ENCODE measurements at regions not wholly inside any gene's neighbourhood (a gene's known extent, or its start where the extent isn't known, plus 50 kb on each side); places are given as distances from the start of the nearest gene placed in this dataset.

DNA sequence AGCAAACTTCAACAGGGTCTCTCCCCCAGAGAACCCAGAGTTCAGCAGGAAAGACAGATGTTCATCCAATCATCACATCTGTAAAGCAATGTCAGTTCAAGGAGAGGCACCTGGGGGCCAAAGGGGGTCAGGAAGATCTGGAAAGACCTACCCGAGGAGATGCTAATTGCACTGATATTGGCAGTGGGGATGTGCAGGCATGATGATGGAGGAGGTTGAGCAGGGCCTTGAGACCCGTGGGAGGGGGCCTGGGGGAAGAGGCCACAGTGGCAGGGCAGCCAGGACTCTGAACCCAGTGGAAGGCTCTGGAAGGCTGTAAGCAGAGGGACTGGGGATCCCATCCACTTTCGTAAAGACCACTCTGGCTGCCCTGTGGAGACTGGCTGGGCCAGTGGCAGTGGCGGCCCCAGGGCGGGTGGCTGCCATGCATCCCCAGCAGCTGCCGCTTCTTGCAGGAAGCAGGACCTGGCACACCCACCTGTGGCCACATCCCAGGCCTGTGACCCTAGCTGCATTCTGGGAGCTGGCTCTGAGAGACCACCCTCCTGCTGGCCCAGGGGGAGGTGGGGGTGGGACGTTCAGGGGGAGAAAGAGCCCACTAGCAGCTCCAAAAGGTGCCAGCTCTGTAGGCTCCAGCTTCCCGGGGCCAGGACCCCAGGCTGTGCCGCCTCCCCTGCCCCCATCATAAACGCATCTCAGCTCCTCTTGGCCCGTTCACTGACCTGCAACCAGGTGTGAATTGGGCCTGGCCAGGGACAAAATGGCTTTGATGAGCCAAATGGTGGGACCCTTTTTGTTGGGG, 59.9 kb upstream of the FGF3 start:
- TF ChIP-seq, protein P1, sequence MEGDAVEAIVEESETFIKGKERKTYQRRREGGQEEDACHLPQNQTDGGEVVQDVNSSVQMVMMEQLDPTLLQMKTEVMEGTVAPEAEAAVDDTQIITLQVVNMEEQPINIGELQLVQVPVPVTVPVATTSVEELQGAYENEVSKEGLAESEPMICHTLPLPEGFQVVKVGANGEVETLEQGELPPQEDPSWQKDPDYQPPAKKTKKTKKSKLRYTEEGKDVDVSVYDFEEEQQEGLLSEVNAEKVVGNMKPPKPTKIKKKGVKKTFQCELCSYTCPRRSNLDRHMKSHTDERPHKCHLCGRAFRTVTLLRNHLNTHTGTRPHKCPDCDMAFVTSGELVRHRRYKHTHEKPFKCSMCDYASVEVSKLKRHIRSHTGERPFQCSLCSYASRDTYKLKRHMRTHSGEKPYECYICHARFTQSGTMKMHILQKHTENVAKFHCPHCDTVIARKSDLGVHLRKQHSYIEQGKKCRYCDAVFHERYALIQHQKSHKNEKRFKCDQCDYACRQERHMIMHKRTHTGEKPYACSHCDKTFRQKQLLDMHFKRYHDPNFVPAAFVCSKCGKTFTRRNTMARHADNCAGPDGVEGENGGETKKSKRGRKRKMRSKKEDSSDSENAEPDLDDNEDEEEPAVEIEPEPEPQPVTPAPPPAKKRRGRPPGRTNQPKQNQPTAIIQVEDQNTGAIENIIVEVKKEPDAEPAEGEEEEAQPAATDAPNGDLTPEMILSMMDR (IDR thresholded peaks at IDR 0.05) = no peak
- TF ChIP-seq POLR2AphosphoS5 (IDR thresholded peaks at IDR 0.05) = no peak
- no peak for TF ChIP-seq POLR2A (IDR thresholded peaks at IDR 0.05)
